GM23338 (cell line): ENCODE measurements at regions not wholly inside any gene's neighbourhood (a gene's known extent, or its start where the extent isn't known, plus 50 kb on each side); places are given as distances from the start of the nearest gene placed in this dataset.
A peak's percentile ranks its signal among the peaks of the same experiment; 100 is the strongest.

ENCODE experiments used
- ATAC-seq: fragments of 200-7000 bp; cut with Tn5 transposase; 3 replicates; pipeline ENCODE4 v1.9.1; 2020
- DNase-seq: peaks from one replicate; pipeline ENCODE4 v3.0.0-alpha.2; 2015; ENCODE audit warnings: low spot score
- H2AFZ ChIP-seq: fragments of 200-600 bp; sonication (generic); 2 replicates; pipeline ENCODE4 v1.8.0; 2016; ENCODE audit warnings: antibody characterized with exemption, mild to moderate bottlenecking, moderate library complexity
- H3F3A ChIP-seq: fragments of 200-600 bp; sonication (generic); replicated peaks from 2 replicates; pipeline ENCODE4 v1.8.0; 2017; ENCODE audit warnings: antibody characterized with exemption, mixed run types, low read depth
- H3K27ac ChIP-seq: fragments of 200-600 bp; sonication (generic); 2 replicates; pipeline ENCODE4 v1.6.1; 2016; ENCODE audit warnings: low read depth
- H3K27me3 ChIP-seq: fragments of 200-600 bp; sonication (generic); 2 replicates; pipeline ENCODE4 v1.8.0; 2016; ENCODE audit warnings: mild to moderate bottlenecking, mixed run types, moderate library complexity; ENCODE audit not compliant: insufficient read depth
- H3K36me3 ChIP-seq: fragments of 200-600 bp; sonication (generic); 2 replicates; pipeline ENCODE4 v1.8.0; 2016; ENCODE audit warnings: mild to moderate bottlenecking; ENCODE audit not compliant: insufficient read depth
- H3K4me1 ChIP-seq: fragments of 200-600 bp; sonication (generic); 2 replicates; pipeline ENCODE4 v1.8.0; 2016; ENCODE audit warnings: mild to moderate bottlenecking, moderate library complexity; ENCODE audit not compliant: insufficient read depth
- H3K4me2 ChIP-seq: fragments of 200-600 bp; sonication (generic); 2 replicates; pipeline ENCODE4 v1.7.1; 2017; ENCODE audit warnings: mixed run types
- H3K4me3 ChIP-seq: fragments of 200-600 bp; sonication (generic); 2 replicates; pipeline ENCODE4 v1.6.1; 2016; ENCODE audit warnings: mixed run types
- H3K79me2 ChIP-seq: fragments of 200-600 bp; sonication (generic); replicated peaks from 2 replicates; pipeline ENCODE4 v1.8.0; 2017; ENCODE audit warnings: mild to moderate bottlenecking; ENCODE audit not compliant: insufficient read depth
- H3K9me2 ChIP-seq: fragments of 200-600 bp; sonication (generic); 2 replicates; pipeline ENCODE4 v1.8.0; 2017; ENCODE audit not compliant: insufficient read depth
- H4K20me1 ChIP-seq: fragments of 200-600 bp; sonication (generic); replicated peaks from 2 replicates; pipeline ENCODE4 v1.8.0; 2017; ENCODE audit warnings: mild to moderate bottlenecking; ENCODE audit not compliant: insufficient read depth
- H3K27ac Mint-ChIP-seq: 2 replicates; pipeline ENCODE4 v1.8.0; 2020; ENCODE audit warnings: inconsistent platforms, mild to moderate bottlenecking, moderate library complexity, mixed read lengths
- H3K27me3 Mint-ChIP-seq: 3 replicates; pipeline ENCODE4 v1.8.0; 2022; ENCODE audit warnings: low read depth, mild to moderate bottlenecking, moderate library complexity, mixed read lengths, inconsistent platforms; ENCODE audit not compliant: insufficient read depth, poor library complexity
- H3K36me3 Mint-ChIP-seq: 3 replicates; pipeline ENCODE4 v1.8.0; 2021; ENCODE audit warnings: low read depth, mild to moderate bottlenecking, inconsistent platforms, moderate library complexity, mixed read lengths
- H3K4me1 Mint-ChIP-seq: 3 replicates; pipeline ENCODE4 v1.8.0; 2020; ENCODE audit warnings: mild to moderate bottlenecking, inconsistent platforms, mixed read lengths
- H3K4me3 Mint-ChIP-seq: 3 replicates; pipeline ENCODE4 v1.8.0; 2021; ENCODE audit warnings: moderate library complexity, mild to moderate bottlenecking, inconsistent platforms, mixed read lengths
- H3K9me3 Mint-ChIP-seq: 3 replicates; pipeline ENCODE4 v1.8.0; 2020; ENCODE audit warnings: moderate library complexity, mild to moderate bottlenecking, inconsistent platforms, mixed read lengths
- CREB1 ChIP-seq: fragments of 250-450 bp; sonication (Bioruptor Pico); IDR thresholded peaks from 2 replicates; pipeline ENCODE4 v1.5.0; 2020; ENCODE audit warnings: low read depth, mild to moderate bottlenecking, moderate library complexity
- CTCF ChIP-seq, 2 experiments: fragments of 200-600 bp in 1 of 2; sonication (generic) in 1 of 2; conservative IDR thresholded peaks; 2 replicates each; pipeline versions ENCODE4 v1.5.1 to v1.6.1; 2016 to 2017; ENCODE audit warnings: antibody characterized with exemption in 2 of 2, low read depth in 2 of 2, mild to moderate bottlenecking in 2 of 2, moderate library complexity in 1 of 2
- ETS1 ChIP-seq: IDR thresholded peaks from 2 replicates; pipeline ENCODE4 v1.6.1; 2016; ENCODE audit warnings: antibody characterized with exemption
- EZH2 ChIP-seq: fragments of 200-600 bp; sonication (generic); IDR thresholded peaks from one replicate; pipeline ENCODE4 v1.8.0; 2017; ENCODE audit warnings: antibody characterized with exemption, mild to moderate bottlenecking, low read depth; ENCODE audit not compliant: unreplicated experiment
- EZH2phosphoT487 ChIP-seq: fragments of 200-600 bp; sonication (generic); IDR thresholded peaks from one replicate; pipeline ENCODE4 v1.8.1; 2018; ENCODE audit warnings: antibody characterized with exemption; ENCODE audit not compliant: unreplicated experiment
- JUNB ChIP-seq: IDR thresholded peaks from one replicate; pipeline ENCODE4 v1.6.1; 2016; ENCODE audit warnings: antibody characterized with exemption; ENCODE audit not compliant: unreplicated experiment
- NANOG ChIP-seq: IDR thresholded peaks from 2 replicates; pipeline ENCODE4 v1.6.1; 2016; ENCODE audit warnings: antibody characterized with exemption, borderline replicate concordance
- POLR2AphosphoS5 ChIP-seq: IDR thresholded peaks from 2 replicates; pipeline ENCODE4 v1.6.1; 2016; ENCODE audit warnings: antibody characterized with exemption, low read depth
- REST ChIP-seq: IDR thresholded peaks from one replicate; pipeline ENCODE4 v1.6.1; 2018; ENCODE audit warnings: antibody characterized with exemption; ENCODE audit not compliant: unreplicated experiment
- STAT1 ChIP-seq: IDR thresholded peaks from one replicate; pipeline ENCODE4 v1.6.1; 2016; ENCODE audit warnings: antibody characterized with exemption; ENCODE audit not compliant: unreplicated experiment
- ZNF114 ChIP-seq: fragments of 250-450 bp; sonication (Bioruptor Pico); IDR thresholded peaks from 2 replicates; pipeline ENCODE4 v1.5.0; 2020; ENCODE audit warnings: mild to moderate bottlenecking, moderate library complexity
- ZNF331 ChIP-seq: fragments of 250-450 bp; sonication (Bioruptor Pico); IDR thresholded peaks from 2 replicates; pipeline ENCODE4 v1.5.0; 2020; ENCODE audit warnings: low read depth, mild to moderate bottlenecking, moderate library complexity
- ZNF462 ChIP-seq: fragments of 250-450 bp; sonication (Bioruptor Pico); IDR thresholded peaks from 2 replicates; pipeline ENCODE4 v1.5.0; 2020; ENCODE audit warnings: mild to moderate bottlenecking, moderate library complexity

GRCh38 chr18:65610939-65611338 is 139.9 kb upstream of the CDH7 start:
- Histone ChIP-seq H3K79me2 (no peaks in the 10 kb centered on the region), H3K4me1 (peaks cover 15% of the 10 kb centered on the region; the same call in 1 of the 2 replicates), H3K27ac (no peak overlapping the region), H4K20me1 (no peaks in the 10 kb centered on the region), H2AFZ (no peak overlapping the region), H3K36me3 (no peaks in the 10 kb centered on the region), H3K9me2 (no peaks in the 10 kb centered on the region), H3K27me3 (peaks cover 70% of the 10 kb centered on the region), H3F3A (no peaks in the 10 kb centered on the region), H3K4me2 (no peak overlapping the region), H3K4me3 (no peak overlapping the region)
- Mint-ChIP-seq H3K36me3 (no peaks in the 10 kb centered on the region), H3K27ac (no peak overlapping the region), H3K4me1 (peaks cover 23% of the 10 kb centered on the region), H3K27me3 (peaks cover 23% of the 10 kb centered on the region), H3K9me3 (no peaks in the 10 kb centered on the region), H3K4me3 (no peak overlapping the region)
- ATAC-seq (peak; percentile 100), DNase-seq (peak; percentile 88)
- TF ChIP-seq ZNF331 (CRISPR knock-in tag) (no peak), ETS1 (no peak), EZH2 (no peak), JUNB (no peak), ZNF462 (CRISPR knock-in tag) (peak; percentile 58; the same call in 1 of the 2 replicates), NANOG (peak; percentile 73; the same call in 1 of the 2 replicates), CREB1 (CRISPR knock-in tag) (no peak), EZH2phosphoT487 (no peak), CTCF (conservative IDR thresholded peaks at IDR 0.05; ENCODE audit: low read depth in 2 of 2) (0 out of 4 replicates have a peak, but pooled peaks of 1 of the 2 experiments have one; percentile 14), STAT1 (no peak), ZNF114 (CRISPR knock-in tag) (no peak), POLR2AphosphoS5 (no peak), REST (no peak)
